ENCODE measurements at regions not wholly inside any gene's neighbourhood (a gene's known extent, or its start where the extent isn't known, plus 50 kb on each side); places are given as distances from the start of the nearest gene placed in this dataset.

DNA sequence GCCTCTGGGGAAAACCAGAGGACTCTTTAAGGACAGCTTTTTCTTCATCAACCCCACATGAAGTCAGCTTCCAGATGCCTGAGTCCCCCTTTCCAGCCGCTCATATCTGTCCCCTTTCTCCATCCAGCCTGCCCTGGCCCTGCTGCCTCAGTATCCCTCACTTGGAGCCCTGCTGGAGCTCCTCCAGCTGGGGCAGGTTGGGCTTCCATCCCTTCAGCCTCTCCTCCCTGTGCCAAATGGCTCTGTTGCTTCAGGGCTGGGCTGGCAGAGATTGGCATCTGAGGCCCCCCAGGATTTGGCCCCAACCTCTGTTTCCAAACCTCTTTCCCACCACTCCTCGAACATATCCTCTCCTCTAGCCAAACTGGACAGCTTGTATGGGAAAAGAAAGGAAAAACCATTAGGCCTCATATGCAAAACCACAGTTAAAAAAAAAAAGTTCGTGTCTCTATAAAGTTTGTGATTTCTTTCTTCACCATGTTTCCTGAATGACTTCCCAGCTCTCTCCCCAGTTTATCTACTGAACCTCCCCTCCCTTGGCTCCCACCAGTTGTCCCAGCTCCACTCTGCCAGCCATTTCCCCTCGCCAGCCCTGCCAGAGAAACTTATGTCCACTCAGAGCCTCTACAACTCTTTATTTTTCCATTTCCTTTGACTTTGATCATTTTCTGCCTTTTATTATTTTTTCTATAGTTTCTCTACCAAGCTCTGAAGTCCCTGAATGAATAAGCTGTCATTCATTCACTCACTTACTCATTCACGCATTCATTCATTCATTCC lies 217.9 kb downstream of the FOXD2 start:
- TF ChIP-seq EZH2 (IDR thresholded peaks at IDR 0.05; ENCODE audit: low read length) (no peak), CTCF (optimal IDR thresholded peaks at IDR 0.05 in 1 of 3, IDR thresholded peaks at IDR 0.05 in 1 of 3, conservative IDR thresholded peaks at IDR 0.05 in 1 of 3; ENCODE audit: extremely low read depth in 1 of 3, insufficient read depth in 2 of 3, low read length in 3 of 3) (no peak)
- H3K9ac ChIP-seq (ENCODE audit: control insufficient read depth, extremely low read depth, insufficient read depth, low read length) = no peak overlapping the region
- H3K79me2 ChIP-seq (ENCODE audit: control insufficient read depth, insufficient read depth, low read length) = no peaks in the 10 kb centered on the region
- peaks cover 2% of the 10 kb centered on the region for H3K27me3 ChIP-seq (ENCODE audit: control insufficient read depth, extremely low read depth, insufficient read depth, low read length)
- DNase-seq (ENCODE audit: low read depth, low spot score) (no peak), FAIRE-seq (no peak)
- H3K4me3 ChIP-seq (ENCODE audit: control insufficient read depth in 2 of 3, extremely low read depth in 1 of 3, insufficient read depth in 2 of 3, low read depth in 1 of 3, low read length in 3 of 3) = no peak overlapping the region
- H3K9me3 ChIP-seq (ENCODE audit: control insufficient read depth, low read depth, low read length) = no peaks in the 10 kb centered on the region
- H3K27ac ChIP-seq (ENCODE audit: control insufficient read depth, insufficient read depth, low read length) = no peak overlapping the region
- H3K4me2 ChIP-seq (ENCODE audit: control insufficient read depth, extremely low read depth, insufficient read depth, low read depth, low read length) = no peak overlapping the region
- dilution Hi-C loops (cut with MboI; ENCODE audit: extremely low pct_ligation_motif_present, low sequenced_read_pairs) = no loop called here
- no peak overlapping the region for H2AFZ ChIP-seq (ENCODE audit: control insufficient read depth, low read length)
- peaks cover 7% of the 10 kb centered on the region for H3K4me1 ChIP-seq (ENCODE audit: control insufficient read depth, extremely low read depth, insufficient read depth, low read length)
- peaks cover 1% of the 10 kb centered on the region for H3K9me1 ChIP-seq (ENCODE audit: control insufficient read depth, extremely low read depth, insufficient read depth, low read length)
- H4K20me1 ChIP-seq (ENCODE audit: control insufficient read depth, extremely low read depth, insufficient read depth, low read length) = no peaks in the 10 kb centered on the region
- no peaks in the 10 kb centered on the region for H3K36me3 ChIP-seq (ENCODE audit: control insufficient read depth in 2 of 2, extremely low read depth in 1 of 2, insufficient read depth in 2 of 2, low read length in 2 of 2)

DNA sequence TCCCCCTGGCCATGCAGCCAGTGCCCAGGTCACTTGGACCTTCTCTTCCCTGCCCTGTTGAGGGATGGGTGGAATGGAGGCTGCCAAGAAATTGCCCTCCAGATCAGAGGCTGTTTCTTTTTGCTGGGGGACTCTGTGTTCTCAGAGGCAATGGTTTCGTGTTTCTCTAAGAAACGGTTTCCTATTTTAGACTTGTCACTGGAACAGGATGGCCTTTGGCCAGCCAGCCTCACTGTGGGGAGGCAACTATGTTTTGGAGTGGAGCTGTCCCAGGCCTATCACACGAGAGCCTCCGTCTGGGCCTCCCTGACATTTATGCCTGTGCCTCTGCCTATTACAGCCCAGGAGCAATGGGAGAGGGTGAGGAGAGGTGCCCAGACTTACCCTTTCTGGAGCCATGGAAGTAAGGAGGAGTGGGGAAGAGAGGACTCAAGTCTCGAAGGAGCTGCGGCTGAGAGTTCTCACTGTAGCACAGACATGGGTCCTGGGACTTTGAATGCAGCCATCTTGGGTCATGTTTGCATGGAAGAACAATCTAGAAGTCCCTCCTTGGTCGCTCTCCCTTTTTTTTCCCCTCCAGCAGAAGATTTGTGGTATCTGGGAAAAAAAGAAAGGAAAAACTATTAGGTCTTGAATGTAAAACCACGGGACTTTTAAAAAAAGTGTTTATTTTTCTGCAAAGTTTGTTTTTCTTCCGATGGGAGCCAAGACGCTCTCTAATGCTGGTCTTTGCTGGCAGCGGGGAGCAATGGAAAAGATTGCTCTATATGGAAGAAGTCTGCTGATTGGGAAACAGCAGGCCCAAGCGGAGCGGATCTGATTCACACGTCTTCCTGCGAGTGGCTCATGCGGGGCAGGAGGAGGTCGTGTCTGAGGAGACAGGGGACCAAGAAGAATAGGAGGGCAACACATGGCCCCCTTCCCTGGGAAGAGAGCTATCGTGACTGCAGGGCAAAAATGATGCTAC lies 219.2 kb downstream of the FOXD2 start:
- Histone ChIP-seq H4K20me1 (ENCODE audit: control insufficient read depth, extremely low read depth, insufficient read depth, low read length) (no peaks in the 10 kb centered on the region), H3K27me3 (ENCODE audit: control insufficient read depth, extremely low read depth, insufficient read depth, low read length) (peaks cover 2% of the 10 kb centered on the region), H3K4me3 (ENCODE audit: control insufficient read depth in 2 of 3, extremely low read depth in 1 of 3, insufficient read depth in 2 of 3, low read depth in 1 of 3, low read length in 3 of 3) (no peak overlapping the region), H3K36me3 (ENCODE audit: control insufficient read depth in 2 of 2, extremely low read depth in 1 of 2, insufficient read depth in 2 of 2, low read length in 2 of 2) (no peaks in the 10 kb centered on the region), H3K9me1 (ENCODE audit: control insufficient read depth, extremely low read depth, insufficient read depth, low read length) (no peaks in the 10 kb centered on the region), H3K9ac (ENCODE audit: control insufficient read depth, extremely low read depth, insufficient read depth, low read length) (no peak overlapping the region), H3K27ac (ENCODE audit: control insufficient read depth, insufficient read depth, low read length) (no peak overlapping the region), H3K79me2 (ENCODE audit: control insufficient read depth, insufficient read depth, low read length) (no peaks in the 10 kb centered on the region), H3K4me1 (ENCODE audit: control insufficient read depth, extremely low read depth, insufficient read depth, low read length) (no peaks in the 10 kb centered on the region), H3K4me2 (ENCODE audit: control insufficient read depth, extremely low read depth, insufficient read depth, low read depth, low read length) (no peak overlapping the region), H3K9me3 (ENCODE audit: control insufficient read depth, low read depth, low read length) (no peaks in the 10 kb centered on the region), H2AFZ (ENCODE audit: control insufficient read depth, low read length) (no peak overlapping the region)
- dilution Hi-C loops (cut with MboI; ENCODE audit: extremely low pct_ligation_motif_present, low sequenced_read_pairs) = no loop called here
- no peak for TF ChIP-seq CTCF (optimal IDR thresholded peaks at IDR 0.05 in 1 of 3, IDR thresholded peaks at IDR 0.05 in 1 of 3, conservative IDR thresholded peaks at IDR 0.05 in 1 of 3; ENCODE audit: extremely low read depth in 1 of 3, insufficient read depth in 2 of 3, low read length in 3 of 3)
- TF ChIP-seq EZH2 (IDR thresholded peaks at IDR 0.05; ENCODE audit: low read length) = no peak
- FAIRE-seq (no peak), DNase-seq (ENCODE audit: low read depth, low spot score) (no peak)
